ENCODE measurements at regions not wholly inside any gene's neighbourhood (a gene's known extent, or its start where the extent isn't known, plus 50 kb on each side); places are given as distances from the start of the nearest gene placed in this dataset.

- H3K4me1 ChIP-seq (ENCODE audit: insufficient read depth, low read length) = no peaks in the 10 kb centered on the region
- no peak overlapping the region for H3K4me3 ChIP-seq (ENCODE audit: low read length)
- no peaks in the 10 kb centered on the region for H3K9me3 ChIP-seq (ENCODE audit: low read depth, low read length)
- no peaks in the 10 kb centered on the region for H3K27me3 ChIP-seq (ENCODE audit: insufficient read depth, low read length)
Measured at GRCh38 chr15:77722759-77723460, 90.2 kb upstream of the LINGO1 start.

GRCh38 chr15:77721963-77722362 lies 89.3 kb upstream of the LINGO1 start:
- no peaks in the 10 kb centered on the region for H3K9me3 ChIP-seq (ENCODE audit: low read depth, low read length)
- H3K27me3 ChIP-seq (ENCODE audit: insufficient read depth, low read length) = no peaks in the 10 kb centered on the region
- no peaks in the 10 kb centered on the region for H3K4me1 ChIP-seq (ENCODE audit: insufficient read depth, low read length)
- no peak overlapping the region for H3K4me3 ChIP-seq (ENCODE audit: low read length)

GRCh38 chr15:77720655-77721054 lies 87.9 kb upstream of the LINGO1 start:
- Histone ChIP-seq H3K4me3 (ENCODE audit: low read length) (no peak overlapping the region), H3K9me3 (ENCODE audit: low read depth, low read length) (no peaks in the 10 kb centered on the region), H3K4me1 (ENCODE audit: insufficient read depth, low read length) (no peaks in the 10 kb centered on the region), H3K27me3 (ENCODE audit: insufficient read depth, low read length) (no peaks in the 10 kb centered on the region)

GRCh38 chr15:77720173-77720572 lies 87.5 kb upstream of the LINGO1 start:
- Histone ChIP-seq H3K9me3 (ENCODE audit: low read depth, low read length) (no peaks in the 10 kb centered on the region), H3K27me3 (ENCODE audit: insufficient read depth, low read length) (no peaks in the 10 kb centered on the region), H3K4me1 (ENCODE audit: insufficient read depth, low read length) (no peaks in the 10 kb centered on the region), H3K4me3 (ENCODE audit: low read length) (no peak overlapping the region)

GRCh38 chr15:77719450-77719849 lies 86.7 kb upstream of the LINGO1 start:
- no peak overlapping the region for H3K4me3 ChIP-seq (ENCODE audit: low read length)
- no peaks in the 10 kb centered on the region for H3K27me3 ChIP-seq (ENCODE audit: insufficient read depth, low read length)
- H3K9me3 ChIP-seq (ENCODE audit: low read depth, low read length) = no peaks in the 10 kb centered on the region
- H3K4me1 ChIP-seq (ENCODE audit: insufficient read depth, low read length) = no peaks in the 10 kb centered on the region

- no peaks in the 10 kb centered on the region for H3K9me3 ChIP-seq (ENCODE audit: low read depth, low read length)
- no peaks in the 10 kb centered on the region for H3K4me1 ChIP-seq (ENCODE audit: insufficient read depth, low read length)
- H3K4me3 ChIP-seq (ENCODE audit: low read length) = no peak overlapping the region
- no peaks in the 10 kb centered on the region for H3K27me3 ChIP-seq (ENCODE audit: insufficient read depth, low read length)
Measured at GRCh38 chr15:77717333-77717990, 84.8 kb upstream of the LINGO1 start.

- H3K4me3 ChIP-seq (ENCODE audit: low read length) = no peak overlapping the region
- H3K27me3 ChIP-seq (ENCODE audit: insufficient read depth, low read length) = no peaks in the 10 kb centered on the region
- H3K9me3 ChIP-seq (ENCODE audit: low read depth, low read length) = no peaks in the 10 kb centered on the region
- no peaks in the 10 kb centered on the region for H3K4me1 ChIP-seq (ENCODE audit: insufficient read depth, low read length)
Measured at GRCh38 chr15:77716632-77717332, 84.1 kb upstream of the LINGO1 start.

- Histone ChIP-seq H3K4me1 (ENCODE audit: insufficient read depth, low read length) (no peaks in the 10 kb centered on the region), H3K27me3 (ENCODE audit: insufficient read depth, low read length) (no peaks in the 10 kb centered on the region), H3K9me3 (ENCODE audit: low read depth, low read length) (no peaks in the 10 kb centered on the region), H3K4me3 (ENCODE audit: low read length) (no peak overlapping the region)
Measured at GRCh38 chr15:77715860-77716259, 83.1 kb upstream of the LINGO1 start.

GRCh38 chr15:77715051-77715450 lies 82.3 kb upstream of the LINGO1 start:
- H3K9me3 ChIP-seq (ENCODE audit: low read depth, low read length) = no peaks in the 10 kb centered on the region
- no peaks in the 10 kb centered on the region for H3K4me1 ChIP-seq (ENCODE audit: insufficient read depth, low read length)
- no peaks in the 10 kb centered on the region for H3K27me3 ChIP-seq (ENCODE audit: insufficient read depth, low read length)
- no peak overlapping the region for H3K4me3 ChIP-seq (ENCODE audit: low read length)

- Histone ChIP-seq H3K27me3 (ENCODE audit: insufficient read depth, low read length) (no peaks in the 10 kb centered on the region), H3K4me3 (ENCODE audit: low read length) (no peak overlapping the region), H3K9me3 (ENCODE audit: low read depth, low read length) (no peaks in the 10 kb centered on the region), H3K4me1 (ENCODE audit: insufficient read depth, low read length) (no peaks in the 10 kb centered on the region)
Measured at GRCh38 chr15:77714555-77714954, 81.8 kb upstream of the LINGO1 start.

GRCh38 chr15:77714023-77714422 lies 81.3 kb upstream of the LINGO1 start:
- Histone ChIP-seq H3K4me1 (ENCODE audit: insufficient read depth, low read length) (no peaks in the 10 kb centered on the region), H3K27me3 (ENCODE audit: insufficient read depth, low read length) (no peaks in the 10 kb centered on the region), H3K4me3 (ENCODE audit: low read length) (no peak overlapping the region), H3K9me3 (ENCODE audit: low read depth, low read length) (no peaks in the 10 kb centered on the region)

GRCh38 chr15:77713281-77713680 lies 80.6 kb upstream of the LINGO1 start:
- no peaks in the 10 kb centered on the region for H3K27me3 ChIP-seq (ENCODE audit: insufficient read depth, low read length)

GRCh38 chr15:77712438-77712837 lies 79.7 kb upstream of the LINGO1 start:
- Histone ChIP-seq H3K4me1 (ENCODE audit: insufficient read depth, low read length) (no peaks in the 10 kb centered on the region), H3K27me3 (ENCODE audit: insufficient read depth, low read length) (no peaks in the 10 kb centered on the region), H3K4me3 (ENCODE audit: low read length) (no peak overlapping the region), H3K9me3 (ENCODE audit: low read depth, low read length) (no peaks in the 10 kb centered on the region)

More at GRCh38 chr15:77713281-77713680, 80.6 kb upstream of the LINGO1 start:
- H3K4me3 ChIP-seq (ENCODE audit: low read length) = no peak overlapping the region
- no peaks in the 10 kb centered on the region for H3K9me3 ChIP-seq (ENCODE audit: low read depth, low read length)
- no peaks in the 10 kb centered on the region for H3K4me1 ChIP-seq (ENCODE audit: insufficient read depth, low read length)

GRCh38 chr15:77710637-77711036 lies 77.9 kb upstream of the LINGO1 start:
- Histone ChIP-seq H3K4me3 (ENCODE audit: low read length) (no peak overlapping the region), H3K9me3 (ENCODE audit: low read depth, low read length) (no peaks in the 10 kb centered on the region), H3K4me1 (ENCODE audit: insufficient read depth, low read length) (no peaks in the 10 kb centered on the region), H3K27me3 (ENCODE audit: insufficient read depth, low read length) (no peaks in the 10 kb centered on the region)

- H3K4me1 ChIP-seq (ENCODE audit: insufficient read depth, low read length) = no peaks in the 10 kb centered on the region
- H3K4me3 ChIP-seq (ENCODE audit: low read length) = no peak overlapping the region
- H3K9me3 ChIP-seq (ENCODE audit: low read depth, low read length) = no peaks in the 10 kb centered on the region
- H3K27me3 ChIP-seq (ENCODE audit: insufficient read depth, low read length) = no peaks in the 10 kb centered on the region
Measured at GRCh38 chr15:77710206-77710605, 77.5 kb upstream of the LINGO1 start.

Data from mononuclear cell (primary cell).